ENCODE measurements at regions not wholly inside any gene's neighbourhood (a gene's known extent, or its start where the extent isn't known, plus 50 kb on each side); places are given as distances from the start of the nearest gene placed in this dataset.

- DNase-seq (ENCODE audit: low read depth), result no peak
Measured at GRCh38 chr12:85352016-85352415, 72.0 kb downstream of the ALX1 start.

DNA sequence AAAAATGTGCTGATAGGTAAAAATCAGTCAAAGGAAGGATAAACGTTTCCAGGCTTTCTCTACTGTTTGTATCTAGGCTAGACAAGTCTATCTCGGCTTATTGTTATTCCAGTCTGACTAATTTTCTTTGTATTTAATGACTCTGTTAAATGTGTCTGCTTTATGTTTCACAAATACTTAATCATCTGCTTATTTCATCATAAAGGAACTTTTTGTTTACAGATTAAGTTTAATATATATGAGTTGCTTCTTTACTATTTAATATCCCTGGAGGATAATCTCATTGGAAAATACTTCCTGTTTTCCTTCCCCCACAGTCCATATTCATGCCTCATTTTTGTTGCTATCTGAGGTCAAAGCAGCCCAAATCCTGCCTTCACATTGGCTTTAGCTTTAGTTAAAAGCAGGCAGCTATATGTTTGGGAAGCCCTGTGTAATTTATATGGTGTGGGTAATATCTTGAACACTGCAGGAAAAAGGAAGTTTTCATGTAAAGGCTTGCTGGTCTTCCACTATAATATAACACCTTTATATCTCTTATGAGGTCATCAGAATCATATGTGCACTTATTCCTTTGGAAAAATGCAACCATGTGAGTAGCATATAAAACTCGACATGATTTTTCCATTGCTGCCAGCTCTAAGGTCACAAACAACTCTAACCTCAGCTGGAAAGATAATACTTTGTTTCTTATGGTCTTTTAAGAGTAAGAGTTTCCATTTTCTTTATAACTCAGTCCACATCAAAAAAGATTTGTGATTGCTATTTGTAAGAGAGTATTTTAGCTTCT is 76.8 kb downstream of the ALX1 start:
- no peak for DNase-seq (ENCODE audit: low read depth)

DNA sequence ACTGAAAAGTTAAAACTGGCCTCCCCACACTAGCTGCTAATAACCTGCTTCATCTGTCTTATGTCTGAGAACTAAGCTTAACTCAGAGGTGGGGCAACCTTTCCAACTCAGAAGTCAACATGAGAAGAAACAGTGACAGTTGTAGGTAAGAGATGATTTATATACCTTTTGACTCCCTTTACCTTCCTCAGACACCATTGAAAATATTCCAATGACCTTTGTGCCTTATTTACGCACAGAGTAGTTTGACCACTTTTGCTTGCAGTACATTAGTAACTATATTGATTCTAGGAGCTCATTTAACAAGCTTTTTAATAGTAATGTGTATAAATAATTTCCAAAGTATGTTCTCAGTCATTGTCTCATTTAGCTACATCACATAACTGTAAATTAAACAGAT is 77.6 kb downstream of the ALX1 start:
- no peak for DNase-seq (ENCODE audit: low read depth)

DNA sequence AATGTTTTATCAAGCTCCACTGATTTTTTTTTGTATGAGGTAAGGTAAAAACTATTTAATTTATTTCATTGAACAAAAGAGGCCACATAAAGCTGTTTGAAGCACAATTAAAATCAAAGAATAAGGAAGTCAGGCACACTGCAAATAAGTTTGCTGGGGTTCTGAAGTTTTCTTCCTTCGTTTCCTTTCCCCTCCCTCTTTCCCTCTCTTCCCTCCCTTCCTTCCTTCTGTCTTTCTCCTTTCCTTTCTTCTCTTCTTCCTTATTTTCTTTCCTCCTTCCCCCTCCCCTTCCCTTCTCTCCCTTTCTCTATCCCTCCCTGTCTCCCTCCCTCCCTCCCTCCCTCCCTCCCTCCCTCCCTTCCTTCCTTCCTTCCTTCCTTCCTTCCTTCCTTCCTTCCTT is 78.7 kb downstream of the ALX1 start:
- no peak for DNase-seq (ENCODE audit: low read depth)

GRCh38 chr12:85363382-85364190 is 83.6 kb downstream of the ALX1 start:
- DNase-seq (ENCODE audit: low read depth), result no peak

GRCh38 chr12:85367936-85368335 is 87.9 kb downstream of the ALX1 start:
- no peak for DNase-seq (ENCODE audit: low read depth)

DNA sequence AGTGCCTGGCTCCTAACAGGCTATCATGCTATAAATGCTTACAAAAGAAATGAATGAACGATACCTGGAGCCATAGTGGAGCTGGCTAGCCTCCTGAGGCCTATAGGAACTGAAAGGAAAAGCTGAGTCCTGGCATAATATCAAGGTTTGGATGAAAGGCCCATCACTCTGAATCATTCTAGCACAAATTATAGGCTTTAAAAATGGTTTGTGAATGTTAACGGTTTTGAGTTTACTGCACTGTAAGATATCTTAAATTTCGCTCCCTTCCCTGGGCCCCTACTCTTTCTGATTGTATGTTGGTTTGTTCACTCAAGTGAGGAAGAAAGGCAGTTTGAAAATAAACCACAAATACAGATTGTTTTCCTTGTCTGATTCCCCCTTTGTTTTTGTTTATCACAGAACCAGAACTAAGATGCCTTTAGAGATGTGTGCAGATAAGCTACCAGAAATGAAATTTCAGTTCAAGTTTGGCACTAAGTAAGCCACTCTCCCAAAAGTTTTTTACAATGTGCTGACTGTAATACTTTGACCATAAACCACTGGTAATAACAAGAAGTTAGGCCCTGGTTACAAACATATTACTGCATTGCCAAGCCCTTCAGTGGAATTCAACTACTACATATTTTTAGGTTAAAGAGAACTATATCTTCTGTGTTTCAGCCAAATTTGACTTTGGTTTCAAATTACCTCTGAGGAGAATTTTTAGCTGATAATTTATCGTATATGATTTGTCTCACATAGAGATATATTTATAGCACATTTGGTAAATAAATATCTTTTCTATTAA is 89.5 kb downstream of the ALX1 start:
- no peak for DNase-seq (ENCODE audit: low read depth)

- no peak for DNase-seq (ENCODE audit: low read depth)
Measured at GRCh38 chr12:85373045-85373444, 93.0 kb downstream of the ALX1 start.

GRCh38 chr12:85374981-85375380 is 95.0 kb downstream of the ALX1 start:
- DNase-seq (ENCODE audit: low read depth), result no peak

DNA sequence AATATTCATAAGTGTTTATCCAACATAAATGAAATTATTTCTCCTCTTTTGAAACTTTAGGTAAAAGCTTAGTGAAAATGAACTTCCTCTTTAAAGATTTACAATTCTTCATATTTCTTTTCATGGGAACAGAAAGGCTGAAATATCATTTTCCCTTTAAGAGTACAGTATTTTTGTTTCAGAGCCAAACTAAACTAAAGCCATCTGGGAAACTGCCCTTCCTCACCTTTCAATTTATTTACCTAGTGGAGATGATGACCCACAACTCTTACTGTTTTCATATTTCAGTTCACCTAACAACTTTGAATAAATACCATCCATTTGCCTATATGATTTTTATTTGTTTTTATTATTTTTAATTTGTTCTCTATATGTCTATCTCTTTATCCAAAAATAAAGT is 105.4 kb downstream of the ALX1 start:
- DNase-seq (ENCODE audit: low read depth), result no peak

- no peak for DNase-seq (ENCODE audit: low read depth)
Measured at GRCh38 chr12:85390266-85390665, 110.2 kb downstream of the ALX1 start.

DNA sequence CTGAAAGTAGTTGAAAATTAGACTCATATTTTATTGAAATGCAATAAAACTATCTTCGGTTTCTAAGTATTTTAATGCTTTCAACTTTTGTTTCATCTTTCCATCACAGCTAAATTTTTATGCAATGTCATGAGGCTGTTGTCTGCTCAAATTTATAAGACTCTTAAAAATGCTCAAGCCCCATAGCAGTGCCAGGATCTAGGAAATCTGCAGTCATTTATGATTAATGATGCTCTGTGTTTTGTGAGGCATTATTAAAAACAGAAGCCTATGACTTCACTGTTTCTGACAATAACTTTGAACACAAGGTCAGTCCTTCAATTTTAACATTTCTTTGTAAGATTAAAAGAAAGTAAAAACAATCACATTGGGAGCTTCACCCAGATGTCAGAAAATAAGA is 112.5 kb downstream of the ALX1 start:
- no peak for DNase-seq (ENCODE audit: low read depth)

GRCh38 chr12:85393606-85394005 is 113.6 kb downstream of the ALX1 start:
- no peak for DNase-seq (ENCODE audit: low read depth)

DNA sequence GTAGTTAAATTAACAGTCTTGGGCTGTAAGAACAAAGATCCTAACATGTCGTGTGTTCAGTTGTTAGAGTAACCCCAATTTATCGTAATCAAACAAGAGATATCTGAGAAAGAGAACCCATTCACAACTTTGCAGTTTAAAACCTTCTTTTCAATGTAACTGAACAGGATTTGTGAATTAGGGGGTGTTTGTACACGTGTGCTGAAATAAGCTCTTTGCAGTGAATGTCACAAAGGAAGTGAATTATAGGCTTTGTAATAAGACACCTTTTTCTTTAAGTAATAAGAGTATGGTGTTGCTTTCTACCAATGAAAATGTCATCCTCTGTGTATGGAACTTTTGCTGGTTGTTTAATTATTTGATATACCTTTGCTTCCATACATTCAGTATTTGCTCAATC is 114.0 kb downstream of the ALX1 start:
- DNase-seq (ENCODE audit: low read depth), result no peak

DNA sequence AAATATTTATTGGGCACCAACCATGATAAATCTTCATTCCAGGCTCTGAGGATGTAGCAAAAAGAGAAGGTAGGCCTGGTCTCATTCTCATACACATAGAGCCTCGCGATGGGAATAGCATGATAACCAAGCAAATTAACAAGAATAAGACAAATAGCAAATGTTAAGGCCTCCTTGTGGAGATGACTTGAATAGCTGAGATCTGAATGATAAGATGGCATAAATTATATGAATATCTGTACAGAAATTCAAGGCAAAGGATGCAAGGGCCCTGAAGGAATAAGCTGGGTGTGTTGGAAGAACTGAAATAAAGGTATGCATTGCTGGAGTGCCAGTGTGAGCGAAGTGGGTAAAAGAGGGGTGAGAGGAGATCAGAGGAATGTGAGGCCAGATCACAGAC is 114.8 kb downstream of the ALX1 start:
- DNase-seq (ENCODE audit: low read depth), result no peak

DNA sequence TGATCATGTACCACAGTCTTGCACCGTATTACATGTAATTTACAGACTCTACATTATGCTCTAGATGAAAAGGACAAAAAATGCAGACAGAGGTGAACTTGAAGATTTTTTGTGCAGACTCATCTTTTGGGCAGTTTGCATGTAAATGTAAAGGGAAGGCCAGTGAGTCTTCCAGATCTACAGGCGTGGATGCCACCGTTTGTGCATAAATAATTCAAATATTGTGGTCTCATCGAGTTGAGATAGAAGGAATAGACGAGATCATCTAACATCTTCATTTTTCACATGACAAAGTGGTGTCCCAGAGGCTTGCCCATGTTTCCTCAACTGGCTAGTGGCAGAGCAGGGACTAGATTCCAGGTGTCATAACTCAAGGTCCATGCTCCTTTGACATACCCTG is 125.2 kb downstream of the ALX1 start:
- no peak for DNase-seq (ENCODE audit: low read depth)

DNA sequence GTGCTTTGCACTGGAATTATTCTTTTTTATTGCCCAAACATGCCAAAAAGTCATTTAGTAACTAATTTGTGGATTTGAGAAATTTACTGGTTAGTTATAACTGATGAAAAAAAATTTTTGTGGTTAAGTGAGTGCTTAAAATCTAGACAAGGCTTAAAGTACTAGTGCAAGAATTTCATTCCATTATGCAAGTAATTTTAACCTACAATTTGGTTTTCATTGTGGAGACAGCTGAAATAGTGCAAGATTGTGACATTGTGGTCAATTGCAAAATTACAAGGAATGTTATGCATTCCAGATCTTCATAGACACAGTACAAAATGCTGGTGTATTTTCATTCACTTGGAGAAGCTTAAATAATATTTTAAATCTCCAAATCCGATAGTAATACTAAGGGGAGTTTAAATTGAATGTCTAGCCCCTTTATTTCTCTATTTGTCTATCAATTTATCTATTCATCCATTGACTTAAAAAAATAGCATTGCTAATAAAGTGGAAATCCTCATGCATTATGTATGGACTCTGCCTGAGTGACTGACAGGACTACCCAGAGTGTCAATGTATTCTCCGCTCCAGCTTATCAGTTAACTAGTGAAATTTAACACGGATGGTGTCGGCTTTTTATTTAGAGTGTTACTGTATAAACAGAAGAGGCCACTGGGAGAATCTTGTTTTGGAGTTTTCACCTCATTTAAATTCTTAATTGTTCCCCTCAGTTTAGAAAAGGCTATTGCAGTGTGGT is 125.9 kb downstream of the ALX1 start:
- peak; percentile 0 for DNase-seq (ENCODE audit: low read depth)

DNA sequence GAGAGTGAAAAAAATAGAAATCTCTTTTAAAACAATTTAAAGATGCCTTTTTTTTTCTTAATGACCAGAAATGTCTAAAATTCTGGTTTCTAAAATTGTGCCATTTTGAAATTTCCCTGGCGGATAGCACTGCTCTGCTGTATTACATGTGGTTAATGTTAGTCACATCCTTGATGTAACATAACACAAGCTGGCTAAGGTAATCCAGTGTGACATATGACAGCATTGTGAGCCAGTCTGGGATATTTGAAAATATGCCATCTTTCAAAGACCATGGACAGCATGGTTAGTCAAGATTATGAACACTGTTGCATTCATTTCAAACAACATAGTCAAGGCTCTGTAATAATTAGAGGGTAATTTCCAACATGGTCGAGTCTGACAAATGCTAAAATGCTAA is 133.2 kb downstream of the ALX1 start:
- no peak for DNase-seq (ENCODE audit: low read depth)

DNA sequence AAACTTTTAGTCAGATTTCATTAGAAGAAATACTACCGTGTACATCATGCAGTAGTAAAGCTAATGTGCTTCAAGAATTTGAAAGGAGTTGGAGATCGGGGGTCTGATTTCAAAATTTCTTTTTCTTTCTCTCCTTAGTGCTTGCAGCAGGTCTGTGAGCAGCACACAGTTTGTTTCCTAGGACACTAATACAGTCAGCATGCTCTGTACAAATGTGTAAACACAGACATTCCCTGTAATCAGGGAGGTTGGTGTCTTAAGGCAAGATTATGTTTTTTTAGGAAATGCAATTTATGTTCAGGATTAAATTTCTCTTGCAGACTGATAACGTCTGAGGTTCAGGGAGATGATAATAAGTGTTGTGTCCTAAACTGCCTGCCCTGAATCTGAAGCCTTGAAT is 142.7 kb downstream of the ALX1 start:
- DNase-seq (ENCODE audit: low read depth), result no peak

- DNase-seq (ENCODE audit: low read depth), result no peak
Measured at GRCh38 chr12:85423947-85424346, 143.9 kb downstream of the ALX1 start.

DNA sequence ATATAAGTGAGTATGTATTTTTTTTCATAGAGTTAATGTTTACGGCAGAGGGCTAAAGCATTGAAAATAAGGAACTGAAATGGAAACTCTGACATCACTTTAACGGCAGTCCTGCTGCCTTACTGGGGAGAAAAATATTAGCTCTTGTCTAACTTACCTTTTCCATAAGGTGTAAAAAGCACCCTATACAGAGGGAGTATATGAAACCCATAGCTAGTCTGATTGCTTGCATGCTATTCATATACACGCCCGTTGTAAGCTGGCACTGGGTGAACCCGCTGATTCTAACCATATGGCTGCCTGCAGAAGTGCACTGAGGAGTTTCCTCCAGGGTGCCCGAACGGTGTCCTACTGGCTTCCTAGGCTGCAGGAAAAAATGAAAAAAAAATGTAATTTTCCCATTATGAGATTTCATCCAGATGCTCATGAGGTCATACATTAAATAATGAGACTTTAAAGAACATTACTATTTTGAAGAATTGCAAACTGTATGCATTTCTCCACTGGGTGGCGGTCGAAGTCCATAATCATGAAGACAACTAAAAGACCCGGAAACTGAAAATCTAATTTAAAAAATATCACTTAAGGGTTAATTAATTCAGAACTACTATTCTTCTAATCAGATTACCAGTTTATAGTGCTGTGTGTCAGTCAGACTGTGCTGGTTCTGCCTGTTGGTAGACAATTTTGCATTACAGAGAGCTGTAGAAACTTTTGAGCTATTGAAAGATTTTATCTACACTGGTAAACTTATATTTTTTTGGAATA is 144.7 kb downstream of the ALX1 start:
- peak; percentile 5 for DNase-seq (ENCODE audit: low read depth)

Measured in RPMI7951 (cell line).